ENCODE measurements at regions not wholly inside any gene's neighbourhood (a gene's known extent, or its start where the extent isn't known, plus 50 kb on each side); places are given as distances from the start of the nearest gene placed in this dataset.

- Mint-ChIP-seq H3K27ac (no peak overlapping the region), H3K4me3 (no peak overlapping the region), H3K9me3 (peaks cover 3% of the 10 kb centered on the region), H3K36me3 (no peaks in the 10 kb centered on the region), H3K4me1 (ENCODE audit: unreplicated experiment) (peaks cover 16% of the 10 kb centered on the region), H3K27me3 (no peaks in the 10 kb centered on the region)
- no peak for TF ChIP-seq CTCF (conservative IDR thresholded peaks at IDR 0.05)
- no peak for DNase-seq (ENCODE audit: extremely low spot score, unreplicated experiment)
Measured at GRCh38 chr14:51538973-51539372, 112.7 kb upstream of the FRMD6 start.

GRCh38 chr14:51539571-51540037 is 112.1 kb upstream of the FRMD6 start:
- H3K27me3 Mint-ChIP-seq, result no peaks in the 10 kb centered on the region
- DNase-seq (ENCODE audit: extremely low spot score, unreplicated experiment), result no peak
- peaks cover 3% of the 10 kb centered on the region for H3K9me3 Mint-ChIP-seq
- TF ChIP-seq CTCF (conservative IDR thresholded peaks at IDR 0.05), result no peak
- H3K4me3 Mint-ChIP-seq, result no peak overlapping the region
- no peaks in the 10 kb centered on the region for H3K36me3 Mint-ChIP-seq
- H3K27ac Mint-ChIP-seq, result no peak overlapping the region
- peaks cover 10% of the 10 kb centered on the region for H3K4me1 Mint-ChIP-seq (ENCODE audit: unreplicated experiment)

- Mint-ChIP-seq H3K27ac (no peak overlapping the region), H3K4me3 (no peak overlapping the region), H3K27me3 (no peaks in the 10 kb centered on the region), H3K4me1 (ENCODE audit: unreplicated experiment) (peaks cover 14% of the 10 kb centered on the region), H3K36me3 (no peaks in the 10 kb centered on the region), H3K9me3 (peaks cover 3% of the 10 kb centered on the region)
- no peak for DNase-seq (ENCODE audit: extremely low spot score, unreplicated experiment)
- no peak for TF ChIP-seq CTCF (conservative IDR thresholded peaks at IDR 0.05)
Measured at GRCh38 chr14:51540364-51540763, 111.3 kb upstream of the FRMD6 start.

GRCh38 chr14:51544471-51544870 is 107.2 kb upstream of the FRMD6 start:
- DNase-seq (ENCODE audit: extremely low spot score, unreplicated experiment), result no peak
- H3K9me3 Mint-ChIP-seq, result no peaks in the 10 kb centered on the region
- no peaks in the 10 kb centered on the region for H3K27me3 Mint-ChIP-seq
- H3K27ac Mint-ChIP-seq, result no peak overlapping the region
- peaks cover 40% of the 10 kb centered on the region for H3K4me1 Mint-ChIP-seq (ENCODE audit: unreplicated experiment)
- H3K36me3 Mint-ChIP-seq, result no peaks in the 10 kb centered on the region
- no peak for TF ChIP-seq CTCF (conservative IDR thresholded peaks at IDR 0.05)
- H3K4me3 Mint-ChIP-seq, result no peak overlapping the region

- H3K27ac Mint-ChIP-seq, result no peak overlapping the region
- no peak for DNase-seq (ENCODE audit: extremely low spot score, unreplicated experiment)
- no peaks in the 10 kb centered on the region for H3K36me3 Mint-ChIP-seq
- H3K9me3 Mint-ChIP-seq, result no peaks in the 10 kb centered on the region
- H3K4me1 Mint-ChIP-seq (ENCODE audit: unreplicated experiment), result peaks cover 39% of the 10 kb centered on the region
- TF ChIP-seq CTCF (conservative IDR thresholded peaks at IDR 0.05), result no peak
- H3K4me3 Mint-ChIP-seq, result peak overlapping the region; percentile 34
- H3K27me3 Mint-ChIP-seq, result no peaks in the 10 kb centered on the region
Measured at GRCh38 chr14:51544901-51545300, 106.8 kb upstream of the FRMD6 start.

GRCh38 chr14:51545396-51545795 is 106.3 kb upstream of the FRMD6 start:
- Mint-ChIP-seq H3K9me3 (no peaks in the 10 kb centered on the region), H3K27me3 (no peaks in the 10 kb centered on the region), H3K4me3 (peak overlapping the region; percentile 34), H3K36me3 (no peaks in the 10 kb centered on the region), H3K27ac (no peak overlapping the region), H3K4me1 (ENCODE audit: unreplicated experiment) (peaks cover 34% of the 10 kb centered on the region)
- no peak for DNase-seq (ENCODE audit: extremely low spot score, unreplicated experiment)
- no peak for TF ChIP-seq CTCF (conservative IDR thresholded peaks at IDR 0.05)
